Erythroblast (primary cell): ENCODE measurements at regions not wholly inside any gene's neighbourhood (a gene's known extent, or its start where the extent isn't known, plus 50 kb on each side); places are given as distances from the start of the nearest gene placed in this dataset.

Source experiments
- GATA1 ChIP-seq: IDR thresholded peaks from 2 replicates; pipeline ENCODE4 v1.6.1; 2011; ENCODE audit warnings: low read depth, mild to moderate bottlenecking, control low read depth, low read length, moderate library complexity
- POLR2A ChIP-seq: IDR thresholded peaks from 2 replicates; pipeline ENCODE4 v1.6.1; 2011; ENCODE audit warnings: mild to moderate bottlenecking, low read length

- no peak for TF ChIP-seq POLR2A
- no peak for TF ChIP-seq GATA1
Measured at GRCh38 chrX:69076088-69076487, 89.2 kb downstream of the PJA1 start.
